Neutrophil (primary cell): ENCODE measurements at regions not wholly inside any gene's neighbourhood (a gene's known extent, or its start where the extent isn't known, plus 50 kb on each side); places are given as distances from the start of the nearest gene placed in this dataset.
"Not testable (repeated sequence)": the region's sequence is repeated elsewhere in the genome, so short reads cannot be mapped to it uniquely, and the experiment has no call there.

Source experiments
- H3K27ac ChIP-seq: fragments of 200-600 bp; sonication (generic); 2 replicates; pipeline ENCODE4 v1.5.1; 2016; ENCODE audit warnings: mild to moderate bottlenecking, moderate library complexity
- H3K27me3 ChIP-seq: fragments of 200-600 bp; sonication (generic); 2 replicates; pipeline ENCODE4 v1.6.0; 2016; ENCODE audit warnings: mild to moderate bottlenecking
- H3K36me3 ChIP-seq: fragments of 200-600 bp; sonication (generic); 2 replicates; pipeline ENCODE4 v1.5.1; 2017
- H3K4me1 ChIP-seq, 2 experiments: fragments of 200-600 bp in 1 of 2; sonication (generic) in 1 of 2; 1 replicate in 1 of 2; 2 replicates in 1 of 2; pipeline versions ENCODE4 v1.5.1 to v1.6.1; 2013 to 2016; ENCODE audit warnings: low read depth in 1 of 2, low read length in 1 of 2, mild to moderate bottlenecking in 1 of 2, moderate library complexity in 1 of 2; ENCODE audit not compliant: control insufficient read depth in 1 of 2, insufficient read depth in 1 of 2
- H3K4me3 ChIP-seq, 2 experiments: fragments of 200-600 bp in 1 of 2; sonication (generic) in 1 of 2; 1 replicate in 1 of 2; 2 replicates in 1 of 2; pipeline ENCODE4 v1.5.1; 2013 to 2016; ENCODE audit warnings: low read depth in 1 of 2, low read length in 1 of 2, mild to moderate bottlenecking in 1 of 2, moderate library complexity in 1 of 2
- H3K9me3 ChIP-seq: fragments of 200-600 bp; sonication (generic); 2 replicates; pipeline ENCODE4 v1.5.1; 2016
- CTCF ChIP-seq: fragments of 200-600 bp; sonication (generic); IDR thresholded peaks from 2 replicates; pipeline ENCODE4 v1.5.1; 2016; ENCODE audit warnings: antibody characterized with exemption

- no peak overlapping the region for H3K4me3 ChIP-seq
- H3K27ac ChIP-seq: no peak overlapping the region
- H3K9me3 ChIP-seq: no peaks in the 10 kb centered on the region
- no peaks in the 10 kb centered on the region for H3K36me3 ChIP-seq
- H3K4me1 ChIP-seq: no peaks in the 10 kb centered on the region
- no peak for TF ChIP-seq CTCF
- H3K27me3 ChIP-seq: no peaks in the 10 kb centered on the region
Observed at GRCh38 chr3:94402126-94402525, 339.3 kb downstream of the NSUN3 start.

- no peaks in the 10 kb centered on the region for H3K4me1 ChIP-seq
- TF ChIP-seq CTCF: no peak
Observed at GRCh38 chr3:94405258-94406035, 342.6 kb downstream of the NSUN3 start.

GRCh38 chr3:94406595-94406994 lies 343.7 kb downstream of the NSUN3 start:
- H3K27ac ChIP-seq: no peak overlapping the region
- TF ChIP-seq CTCF: no peak
- H3K36me3 ChIP-seq: no peaks in the 10 kb centered on the region
- no peak overlapping the region for H3K4me3 ChIP-seq
- no peaks in the 10 kb centered on the region for H3K4me1 ChIP-seq
- no peaks in the 10 kb centered on the region for H3K9me3 ChIP-seq
- no peaks in the 10 kb centered on the region for H3K27me3 ChIP-seq

More at GRCh38 chr3:94405258-94406035, 342.6 kb downstream of the NSUN3 start:
- H3K27ac ChIP-seq: no peak overlapping the region
- no peaks in the 10 kb centered on the region for H3K27me3 ChIP-seq
- no peaks in the 10 kb centered on the region for H3K9me3 ChIP-seq
- no peaks in the 10 kb centered on the region for H3K36me3 ChIP-seq
- H3K4me3 ChIP-seq: no peak overlapping the region

- H3K4me3 ChIP-seq, H3K9me3 ChIP-seq, H3K27ac ChIP-seq, H3K36me3 ChIP-seq, H3K27me3 ChIP-seq, H3K4me1 ChIP-seq: not testable (repeated sequence)
Observed at GRCh38 chr3:94412936-94413335, 350.1 kb downstream of the NSUN3 start.

- H3K4me1 ChIP-seq: no peaks in the 10 kb centered on the region
- H3K27me3 ChIP-seq: no peaks in the 10 kb centered on the region
- no peak for TF ChIP-seq CTCF
- no peak overlapping the region for H3K4me3 ChIP-seq
- no peak overlapping the region for H3K27ac ChIP-seq
- no peaks in the 10 kb centered on the region for H3K36me3 ChIP-seq
- H3K9me3 ChIP-seq: no peaks in the 10 kb centered on the region
Observed at GRCh38 chr3:94413336-94414108, 350.7 kb downstream of the NSUN3 start.

GRCh38 chr3:94414418-94414817 lies 351.6 kb downstream of the NSUN3 start:
- no peaks in the 10 kb centered on the region for H3K9me3 ChIP-seq
- TF ChIP-seq CTCF: no peak
- H3K4me3 ChIP-seq: no peak overlapping the region
- no peaks in the 10 kb centered on the region for H3K36me3 ChIP-seq
- no peak overlapping the region for H3K27ac ChIP-seq
- H3K27me3 ChIP-seq: no peaks in the 10 kb centered on the region
- no peaks in the 10 kb centered on the region for H3K4me1 ChIP-seq
